Natural killer cell (primary cell): ENCODE measurements at regions not wholly inside any gene's neighbourhood (a gene's known extent, or its start where the extent isn't known, plus 50 kb on each side); places are given as distances from the start of the nearest gene placed in this dataset.

Experiments used
- ATAC-seq, 3 donors: fragments of 150-1000 bp in 2 of 3; fragments of 200-7000 bp in 1 of 3; cut with Tn5 transposase; 1 replicate in 1 of 3; 2 replicates in 2 of 3; pipeline ENCODE4 v1.10.0; 2021; ENCODE audit warnings: mild to moderate bottlenecking in 2 of 3, moderate library complexity in 2 of 3
- DNase-seq, 2 donors: peaks; one replicate each; pipeline versions ENCODE4 v3.0.0 to v3.0.0-alpha.2; 2013 to 2021; ENCODE audit warnings: mixed read lengths in 1 of 2
- H3K27ac ChIP-seq: one replicate; pipeline ENCODE4 v1.5.1; 2013; ENCODE audit warnings: mild to moderate bottlenecking, low read length
- H3K27me3 ChIP-seq: one replicate; pipeline ENCODE4 v1.6.1; 2013; ENCODE audit warnings: low read length; ENCODE audit not compliant: control insufficient read depth, insufficient read depth
- H3K36me3 ChIP-seq: one replicate; pipeline ENCODE4 v1.6.1; 2013; ENCODE audit warnings: low read length; ENCODE audit not compliant: control insufficient read depth, insufficient read depth
- H3K4me1 ChIP-seq: one replicate; pipeline ENCODE4 v1.6.1; 2013; ENCODE audit warnings: low read length; ENCODE audit not compliant: control insufficient read depth, insufficient read depth
- H3K4me3 ChIP-seq: one replicate; pipeline ENCODE4 v1.5.1; 2013; ENCODE audit warnings: low read length
- H3K9me3 ChIP-seq: one replicate; pipeline ENCODE4 v1.6.1; 2013; ENCODE audit warnings: low read length; ENCODE audit not compliant: control insufficient read depth, insufficient read depth
- H3K27ac Mint-ChIP-seq, 2 donors: one replicate each; pipeline ENCODE4 v1.8.0; 2022; ENCODE audit warnings: mild to moderate bottlenecking in 2 of 2, mixed read lengths in 2 of 2, moderate library complexity in 1 of 2
- H3K27me3 Mint-ChIP-seq, 2 donors: one replicate each; pipeline ENCODE4 v1.8.0; 2022; ENCODE audit warnings: low read depth in 2 of 2, mixed read lengths in 2 of 2
- H3K36me3 Mint-ChIP-seq: one replicate; pipeline ENCODE4 v1.8.0; 2022; ENCODE audit warnings: mixed read lengths
- H3K4me1 Mint-ChIP-seq, 2 donors: one replicate each; pipeline ENCODE4 v1.8.0; 2022; ENCODE audit warnings: mixed read lengths in 2 of 2
- H3K4me3 Mint-ChIP-seq: one replicate; pipeline ENCODE4 v1.8.0; 2022; ENCODE audit warnings: mild to moderate bottlenecking, moderate library complexity, mixed read lengths
- H3K9me3 Mint-ChIP-seq, 2 donors: one replicate each; pipeline ENCODE4 v1.8.0; 2022; ENCODE audit warnings: mixed read lengths in 2 of 2
- WGBS: methylation state at CpG from one replicate; pipeline ENCODE4 v1.1.7; 2013; ENCODE audit warnings: missing lambda C conversion rate; ENCODE audit not compliant: insufficient coverage; 5-methylcytosine and 5-hydroxymethylcytosine counted together
- intact Hi-C: fragments of 100-400 bp; cut with micrococcal nuclease; formaldehyde crosslinking; loops from one replicate; pipeline ENCODE4 v1.14.2; 2022
- TF ChIP-seq, protein P1 (sequence below): fragments of 200-600 bp; IDR thresholded peaks from one replicate; pipeline ENCODE4 v1.8.0; 2022; ENCODE audit warnings: antibody characterized with exemption

DNA sequence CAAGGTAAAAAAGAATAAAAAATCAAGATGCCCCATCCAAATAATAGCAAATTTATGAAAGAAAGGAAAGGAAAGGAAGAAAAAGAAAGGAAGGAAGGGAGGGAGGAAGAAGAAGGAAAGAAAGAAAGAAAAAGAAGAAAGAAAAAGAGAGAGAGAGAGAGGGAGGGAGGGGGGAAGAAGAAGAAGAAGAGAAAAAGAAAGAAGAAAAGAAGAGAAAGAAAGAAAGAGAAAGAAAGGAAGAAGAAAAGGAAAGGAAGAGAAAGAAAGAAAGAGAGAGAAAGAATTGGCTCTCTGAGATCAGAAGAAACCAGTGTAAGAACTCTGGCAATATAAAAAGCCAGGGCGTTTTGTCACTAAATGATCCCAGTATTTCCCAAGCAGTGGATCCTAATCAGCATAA, 401.7 kb downstream of the EPHA7 start:
- Mint-ChIP-seq H3K27me3 (no peaks in the 10 kb centered on the region), H3K36me3 (no peaks in the 10 kb centered on the region), H3K27ac (no peak overlapping the region), H3K4me1 (no peaks in the 10 kb centered on the region), H3K4me3 (no peak overlapping the region), H3K9me3 (peaks cover 7 to 12% of the 10 kb centered on the region in 2 donors)
- H3K9me3 ChIP-seq = peaks cover 21% of the 10 kb centered on the region
- no peaks in the 10 kb centered on the region for H3K4me1 ChIP-seq
- no peaks in the 10 kb centered on the region for H3K27me3 ChIP-seq
- no peak overlapping the region for H3K27ac ChIP-seq
- TF ChIP-seq, protein P1, sequence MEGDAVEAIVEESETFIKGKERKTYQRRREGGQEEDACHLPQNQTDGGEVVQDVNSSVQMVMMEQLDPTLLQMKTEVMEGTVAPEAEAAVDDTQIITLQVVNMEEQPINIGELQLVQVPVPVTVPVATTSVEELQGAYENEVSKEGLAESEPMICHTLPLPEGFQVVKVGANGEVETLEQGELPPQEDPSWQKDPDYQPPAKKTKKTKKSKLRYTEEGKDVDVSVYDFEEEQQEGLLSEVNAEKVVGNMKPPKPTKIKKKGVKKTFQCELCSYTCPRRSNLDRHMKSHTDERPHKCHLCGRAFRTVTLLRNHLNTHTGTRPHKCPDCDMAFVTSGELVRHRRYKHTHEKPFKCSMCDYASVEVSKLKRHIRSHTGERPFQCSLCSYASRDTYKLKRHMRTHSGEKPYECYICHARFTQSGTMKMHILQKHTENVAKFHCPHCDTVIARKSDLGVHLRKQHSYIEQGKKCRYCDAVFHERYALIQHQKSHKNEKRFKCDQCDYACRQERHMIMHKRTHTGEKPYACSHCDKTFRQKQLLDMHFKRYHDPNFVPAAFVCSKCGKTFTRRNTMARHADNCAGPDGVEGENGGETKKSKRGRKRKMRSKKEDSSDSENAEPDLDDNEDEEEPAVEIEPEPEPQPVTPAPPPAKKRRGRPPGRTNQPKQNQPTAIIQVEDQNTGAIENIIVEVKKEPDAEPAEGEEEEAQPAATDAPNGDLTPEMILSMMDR = no peak
- no peak for DNase-seq
- H3K4me3 ChIP-seq = no peak overlapping the region
- ATAC-seq = no peak
- no peaks in the 10 kb centered on the region for H3K36me3 ChIP-seq
- intact Hi-C loops = no loop called here
- WGBS = 86% methylated on average over 1 of the region's 1 CpG

DNA sequence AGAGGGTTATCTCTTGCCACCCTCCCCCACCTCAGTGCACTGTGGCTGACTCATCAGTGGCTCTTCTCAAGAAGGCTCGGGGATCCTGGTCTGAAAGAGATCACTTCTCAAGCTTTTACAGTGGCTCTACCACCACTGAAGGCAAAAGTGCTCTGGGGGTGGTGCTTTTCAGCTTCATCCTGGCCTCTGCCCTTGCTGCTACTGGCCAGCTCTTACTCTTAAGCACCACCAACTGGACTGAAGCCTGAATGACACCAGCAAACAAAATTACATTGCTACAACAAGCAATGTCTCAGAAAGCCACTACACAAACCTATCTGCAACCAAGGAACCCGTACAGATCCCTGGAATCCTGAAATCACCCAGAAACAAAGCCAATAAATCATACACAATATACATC, 402.1 kb downstream of the EPHA7 start:
- Histone ChIP-seq H3K4me1 (no peaks in the 10 kb centered on the region), H3K4me3 (no peak overlapping the region), H3K27me3 (no peaks in the 10 kb centered on the region), H3K36me3 (no peaks in the 10 kb centered on the region), H3K9me3 (peaks cover 21% of the 10 kb centered on the region), H3K27ac (no peak overlapping the region)
- Mint-ChIP-seq H3K27me3 (no peaks in the 10 kb centered on the region), H3K27ac (no peak overlapping the region), H3K36me3 (no peaks in the 10 kb centered on the region), H3K9me3 (peaks cover 6 to 10% of the 10 kb centered on the region in 2 donors), H3K4me3 (no peak overlapping the region), H3K4me1 (no peaks in the 10 kb centered on the region)
- no peak for ATAC-seq
- TF ChIP-seq, protein P1 = no peak
- WGBS = 67% methylated on average over 2 of the region's 2 CpGs
- intact Hi-C loops = no loop called here
- DNase-seq = no peak

DNA sequence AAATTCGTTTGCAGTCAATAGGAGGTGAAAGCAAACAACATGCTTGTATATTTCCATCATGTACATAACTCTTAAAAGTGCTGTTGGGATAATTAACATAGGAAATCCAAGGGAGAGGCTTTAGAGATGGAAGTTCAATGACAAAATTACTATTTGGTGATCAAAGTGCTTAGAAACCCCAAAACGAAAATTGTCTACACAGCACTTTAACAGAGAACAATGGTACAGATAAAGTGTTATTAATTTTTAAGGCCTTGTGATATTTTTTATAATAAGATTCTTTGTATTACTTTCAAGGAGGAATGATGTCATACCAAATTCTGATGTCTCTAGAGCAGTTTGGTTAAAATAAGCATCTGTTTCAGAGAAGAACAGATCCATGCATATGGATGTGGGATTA, 406.3 kb downstream of the EPHA7 start:
- peaks cover 21% of the 10 kb centered on the region for H3K9me3 ChIP-seq
- Mint-ChIP-seq H3K36me3 (no peaks in the 10 kb centered on the region), H3K27ac (no peak overlapping the region), H3K4me3 (no peak overlapping the region), H3K4me1 (no peaks in the 10 kb centered on the region), H3K9me3 (peaks cover 7 to 12% of the 10 kb centered on the region in 2 donors), H3K27me3 (no peaks in the 10 kb centered on the region)
- H3K27me3 ChIP-seq = no peaks in the 10 kb centered on the region
- H3K36me3 ChIP-seq = no peaks in the 10 kb centered on the region
- H3K4me3 ChIP-seq = no peak overlapping the region
- ATAC-seq (no peak), DNase-seq (no peak)
- H3K27ac ChIP-seq = no peak overlapping the region
- WGBS = no CpG with 5 or more reads among the region's 2 CpGs
- TF ChIP-seq, protein P1 = no peak
- H3K4me1 ChIP-seq = no peaks in the 10 kb centered on the region
- intact Hi-C loops = no loop called here

DNA sequence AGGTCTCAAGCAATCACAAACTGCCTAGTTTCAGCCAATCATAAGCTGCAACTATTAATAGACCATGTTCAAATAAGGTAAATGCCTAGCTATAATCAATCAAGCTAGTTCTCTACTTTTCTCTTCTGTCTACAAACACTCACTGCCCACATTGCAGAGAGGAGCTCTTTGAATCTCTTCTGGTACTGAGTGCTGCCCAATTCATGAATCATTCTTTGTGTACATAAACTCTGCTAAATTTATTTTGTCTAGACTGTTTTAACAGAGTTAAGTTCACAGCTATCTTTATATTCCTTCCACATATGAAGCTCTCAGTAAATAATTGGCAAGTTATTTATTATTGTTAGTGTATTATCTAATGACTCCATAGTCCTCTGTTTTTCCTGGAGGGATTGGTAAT, 411.0 kb downstream of the EPHA7 start:
- ATAC-seq = no peak

More for the DNA sequence above, 411.0 kb downstream of the EPHA7 start:
- Mint-ChIP-seq H3K9me3 (peaks cover 5 to 12% of the 10 kb centered on the region in 2 donors), H3K36me3 (no peaks in the 10 kb centered on the region), H3K4me1 (no peaks in the 10 kb centered on the region), H3K27me3 (no peaks in the 10 kb centered on the region), H3K4me3 (no peak overlapping the region), H3K27ac (no peak overlapping the region)
- H3K4me3 ChIP-seq = no peak overlapping the region
- TF ChIP-seq, protein P1 = no peak
- no peaks in the 10 kb centered on the region for H3K27me3 ChIP-seq
- no peak overlapping the region for H3K27ac ChIP-seq
- no peak for DNase-seq
- H3K9me3 ChIP-seq = no peaks in the 10 kb centered on the region
- H3K4me1 ChIP-seq = no peaks in the 10 kb centered on the region
- intact Hi-C loops = no loop called here
- H3K36me3 ChIP-seq = no peaks in the 10 kb centered on the region
